SK-N-SH (cell line): ENCODE measurements at regions not wholly inside any gene's neighbourhood (a gene's known extent, or its start where the extent isn't known, plus 50 kb on each side); places are given as distances from the start of the nearest gene placed in this dataset.

Source experiments
- CTCF ChIA-PET: fragments of 300-600, 350-600 bp; formaldehyde crosslinking; extraction: SDS; loops from one replicate; lab custom pipeline; 2021; lab: Yijun Ruan, JAX
- POLR2A ChIA-PET: fragments of 350-600 bp; sonication (Branson Sonifier 250); formaldehyde crosslinking; extraction: SDS; loops from one replicate; lab custom pipeline; 2020; ENCODE audit warnings: antibody characterized with exemption, inconsistent platforms; lab: Yijun Ruan, JAX
- DNase-seq: peaks from one replicate; pipeline ENCODE4 v3.0.0; 2012
- H2AFZ ChIP-seq: fragments of 200-600 bp; sonication (generic); 2 replicates; pipeline ENCODE4 v1.8.1; 2016; ENCODE audit warnings: antibody characterized with exemption, mild to moderate bottlenecking, low read depth
- H3F3A ChIP-seq: fragments of 200-600 bp; sonication (generic); replicated peaks from 2 replicates; pipeline ENCODE3; 2016; ENCODE audit warnings: antibody characterized with exemption, mild to moderate bottlenecking; ENCODE audit not compliant: insufficient read depth
- H3K27ac ChIP-seq, 2 experiments: fragments of 200-500 bp in 1 of 2; fragments of 200-600 bp in 1 of 2; sonication (Bioruptor generic) in 1 of 2; sonication (generic), shearing (Covaris generic) in 1 of 2; 2 replicates each; pipeline versions ENCODE4 v1.5.1 to v1.6.1; 2014 to 2016; ENCODE audit warnings: low read depth in 2 of 2, inconsistent platforms in 1 of 2, low read length in 1 of 2, mild to moderate bottlenecking in 1 of 2, mixed read lengths in 1 of 2
- H3K27me3 ChIP-seq: fragments of 200-600 bp; sonication (generic), shearing (Covaris generic); 2 replicates; pipeline ENCODE4 v1.6.1; 2016; ENCODE audit warnings: mixed run types; ENCODE audit not compliant: insufficient read depth
- H3K36me3 ChIP-seq, 2 experiments: fragments of 200-500 bp in 1 of 2; fragments of 200-600 bp in 1 of 2; sonication (Bioruptor generic) in 1 of 2; sonication (generic) in 1 of 2; replicated peaks in 1 of 2; 2 replicates each; pipeline versions ENCODE3 to v1.5.1; 2014 to 2016; ENCODE audit warnings: low read length in 1 of 2, mild to moderate bottlenecking in 1 of 2; ENCODE audit not compliant: insufficient read depth in 2 of 2, control insufficient read depth in 1 of 2
- H3K4me1 ChIP-seq, 2 experiments: fragments of 200-500 bp in 1 of 2; fragments of 200-600 bp in 1 of 2; sonication (Bioruptor generic) in 1 of 2; sonication (generic), shearing (Covaris generic) in 1 of 2; 2 replicates each; pipeline versions ENCODE4 v1.5.1 to v1.6.1; 2014 to 2016; ENCODE audit warnings: low read depth in 1 of 2, low read length in 1 of 2, mixed run types in 1 of 2; ENCODE audit not compliant: insufficient read depth in 2 of 2, control insufficient read depth in 1 of 2
- H3K4me2 ChIP-seq: fragments of 200-600 bp; sonication (generic), shearing (Covaris generic); 2 replicates; pipeline ENCODE4 v1.6.1; 2017; ENCODE audit warnings: mixed run types
- H3K4me3 ChIP-seq, 2 experiments: fragments of 200-500 bp in 1 of 2; fragments of 200-600 bp in 1 of 2; sonication (Bioruptor generic) in 1 of 2; sonication (generic), shearing (Covaris generic) in 1 of 2; 2 replicates each; pipeline versions ENCODE4 v1.5.1 to v1.8.1; 2014 to 2016; ENCODE audit warnings: low read depth in 2 of 2, inconsistent platforms in 1 of 2, low read length in 1 of 2, mild to moderate bottlenecking in 1 of 2, mixed read lengths in 1 of 2, moderate library complexity in 1 of 2
- H3K79me2 ChIP-seq: fragments of 200-600 bp; sonication (generic); 2 replicates; pipeline ENCODE4 v1.8.1; 2017; ENCODE audit warnings: mild to moderate bottlenecking; ENCODE audit not compliant: insufficient read depth
- H3K9ac ChIP-seq: fragments of 200-600 bp; sonication (generic); 2 replicates; pipeline ENCODE4 v1.6.1; 2017; ENCODE audit warnings: mixed run types
- H3K9me2 ChIP-seq: fragments of 200-600 bp; sonication (generic); 2 replicates; pipeline ENCODE4 v1.6.1; 2017; ENCODE audit warnings: mixed run types
- H3K9me3 ChIP-seq: fragments of 200-600 bp; sonication (generic); 2 replicates; pipeline ENCODE4 v1.6.1; 2017; ENCODE audit warnings: mixed run types, mild to moderate bottlenecking, moderate library complexity
- H4K20me1 ChIP-seq: fragments of 200-600 bp; sonication (generic); 2 replicates; pipeline ENCODE4 v1.6.1; 2017; ENCODE audit warnings: mild to moderate bottlenecking, mixed run types; ENCODE audit not compliant: insufficient read depth
- CHD2 ChIP-seq: fragments of 150-350 bp; IDR thresholded peaks from 2 replicates; pipeline ENCODE4 v1.6.1; 2018; ENCODE audit warnings: low read length; ENCODE audit not compliant: partially characterized antibody
- ELF1 ChIP-seq: IDR thresholded peaks from 2 replicates; pipeline ENCODE4 v1.4.0; 2012
- EP300 ChIP-seq, 2 experiments: IDR thresholded peaks; 2 replicates each; pipeline versions ENCODE4 v1.4.0 to v1.6.1; 2012; ENCODE audit warnings: borderline replicate concordance in 1 of 2, low read depth in 1 of 2, low read length in 1 of 2
- EZH2phosphoT487 ChIP-seq: fragments of 200-600 bp; sonication (generic); IDR thresholded peaks from 2 replicates; pipeline ENCODE4 v1.6.1; 2017; ENCODE audit warnings: low read depth, mixed run types, mild to moderate bottlenecking, antibody characterized with exemption, moderate library complexity, borderline replicate concordance
- FOXJ3 ChIP-seq: sonication (generic); formaldehyde crosslinking; IDR thresholded peaks from 2 replicates; pipeline ENCODE4 v1.5.1; 2020; ENCODE audit warnings: mild to moderate bottlenecking, missing genetic modification reagents
- FOXM1 ChIP-seq: IDR thresholded peaks from 2 replicates; pipeline ENCODE4 v1.4.0; 2012; ENCODE audit warnings: low read depth, mild to moderate bottlenecking
- IRF3 ChIP-seq: fragments of 150-350 bp; IDR thresholded peaks from 2 replicates; pipeline ENCODE4 v1.6.1; 2016; ENCODE audit warnings: mild to moderate bottlenecking, low read depth, low read length
- MAX ChIP-seq: IDR thresholded peaks from 2 replicates; pipeline ENCODE4 v1.4.0; 2012; ENCODE audit warnings: low read depth
- MEF2A ChIP-seq: IDR thresholded peaks from 2 replicates; pipeline ENCODE4 v1.4.0; 2012; ENCODE audit warnings: low read depth, borderline replicate concordance
- MXI1 ChIP-seq: IDR thresholded peaks from 2 replicates; pipeline ENCODE4 v1.6.1; 2012; ENCODE audit warnings: mild to moderate bottlenecking, low read depth, low read length, improper control_type of control experiment
- NFIC ChIP-seq: IDR thresholded peaks from 2 replicates; pipeline ENCODE4 v1.4.0; 2012; ENCODE audit warnings: borderline replicate concordance
- NRF1 ChIP-seq: IDR thresholded peaks from 2 replicates; pipeline ENCODE4 v1.6.1; 2012; ENCODE audit warnings: low read depth, mild to moderate bottlenecking, low read length
- PBX3 ChIP-seq: IDR thresholded peaks from 2 replicates; pipeline ENCODE4; 2012
- RAD21 ChIP-seq: IDR thresholded peaks from 2 replicates; pipeline ENCODE4 v1.6.1; 2012; ENCODE audit warnings: mild to moderate bottlenecking, low read length
- RFX5 ChIP-seq: IDR thresholded peaks from 2 replicates; pipeline ENCODE4 v1.6.1; 2012; ENCODE audit warnings: mild to moderate bottlenecking, improper control_type of control experiment, low read length
- SMC3 ChIP-seq: IDR thresholded peaks from 2 replicates; pipeline ENCODE4 v1.6.1; 2012; ENCODE audit warnings: low read depth, low read length, improper control_type of control experiment
- TAF1 ChIP-seq: IDR thresholded peaks from 2 replicates; pipeline ENCODE4 v1.6.1; 2012; ENCODE audit warnings: low read depth, mild to moderate bottlenecking, low read length, moderate library complexity, borderline replicate concordance
- TCF12 ChIP-seq: IDR thresholded peaks from 2 replicates; pipeline ENCODE4 v1.4.0; 2012
- USF2 ChIP-seq: fragments of 150-350 bp; IDR thresholded peaks from 2 replicates; pipeline ENCODE4 v1.6.1; 2017; ENCODE audit warnings: antibody characterized with exemption, low read length, low read depth, borderline replicate concordance
- YY1 ChIP-seq: IDR thresholded peaks from 2 replicates; pipeline ENCODE4 v1.4.0; 2012; ENCODE audit warnings: low read depth, mild to moderate bottlenecking
- WGBS: methylation state at CpG from one replicate; pipeline ENCODE4 v1.1.6; 2017; ENCODE audit warnings: low lambda C conversion rate; 5-methylcytosine and 5-hydroxymethylcytosine counted together

- WGBS: 89% methylated on average over 4 of the region's 4 CpGs
- no peak overlapping the region for H3K4me3 ChIP-seq
- no peaks in the 10 kb centered on the region for H3F3A ChIP-seq
- no peak overlapping the region for H2AFZ ChIP-seq
- no peaks in the 10 kb centered on the region for H3K36me3 ChIP-seq
- no peak overlapping the region for H3K27ac ChIP-seq
- H3K4me1 ChIP-seq: no peaks in the 10 kb centered on the region
- TF ChIP-seq TCF12 (no peak), IRF3 (no peak), EZH2phosphoT487 (no peak), PBX3 (no peak), ELF1 (no peak), NRF1 (no peak), TAF1 (no peak), MAX (no peak), NFIC (no peak), CHD2 (no peak), SMC3 (no peak), MEF2A (no peak), RAD21 (no peak)
- H3K4me2 ChIP-seq: no peak overlapping the region
- H3K9me3 ChIP-seq: no peaks in the 10 kb centered on the region
- POLR2A ChIA-PET: no interaction called here
- no peaks in the 10 kb centered on the region for H3K9me2 ChIP-seq
- CTCF ChIA-PET: no interaction called here
- DNase-seq: no peak
- H3K27me3 ChIP-seq: no peaks in the 10 kb centered on the region
- no peak overlapping the region for H3K9ac ChIP-seq
- no peaks in the 10 kb centered on the region for H4K20me1 ChIP-seq
- H3K79me2 ChIP-seq: no peaks in the 10 kb centered on the region
These were observed 280.9 kb upstream of the FZD8 start for GRCh38 chr10:35922876-35923600.

GRCh38 chr10:35921866-35922350 is 279.8 kb upstream of the FZD8 start:
- Histone ChIP-seq H3K9me3 (no peaks in the 10 kb centered on the region), H4K20me1 (no peaks in the 10 kb centered on the region), H3K79me2 (no peaks in the 10 kb centered on the region), H3K4me1 (no peaks in the 10 kb centered on the region), H3K4me3 (no peak overlapping the region), H3K36me3 (no peaks in the 10 kb centered on the region), H3K27ac (no peak overlapping the region), H3K9me2 (no peaks in the 10 kb centered on the region), H2AFZ (no peak overlapping the region), H3K4me2 (no peak overlapping the region), H3K9ac (no peak overlapping the region), H3F3A (no peaks in the 10 kb centered on the region), H3K27me3 (no peaks in the 10 kb centered on the region)
- WGBS: 89% methylated on average over 13 of the region's 13 CpGs
- DNase-seq: no peak
- POLR2A ChIA-PET: no interaction called here
- TF ChIP-seq USF2 (no peak), FOXJ3 (no peak), TAF1 (no peak), RAD21 (no peak), CHD2 (no peak), MXI1 (no peak), IRF3 (no peak), EP300 (IDR thresholded peaks at IDR 0.05; ENCODE audit: borderline replicate concordance in 1 of 2, low read depth in 1 of 2, low read length in 1 of 2) (no peak), RFX5 (no peak), YY1 (no peak), TCF12 (no peak), FOXM1 (no peak), ELF1 (no peak)
- CTCF ChIA-PET: no interaction called here
